ENCODE measurements at regions not wholly inside any gene's neighbourhood (a gene's known extent, or its start where the extent isn't known, plus 50 kb on each side); places are given as distances from the start of the nearest gene placed in this dataset.
"Not testable (repeated sequence)": the region's sequence is repeated elsewhere in the genome, so short reads cannot be mapped to it uniquely, and the experiment has no call there.

GRCh38 chr10:21463436-21463835 lies 62.0 kb downstream of the SKIDA1 start:
- DNase-seq = no peak

GRCh38 chr10:21458126-21458871 lies 67.2 kb downstream of the SKIDA1 start:
- no peak for DNase-seq

GRCh38 chr10:21456160-21456559 lies 69.3 kb downstream of the SKIDA1 start:
- DNase-seq = no peak

- no peak for DNase-seq
These were observed 73.3 kb downstream of the SKIDA1 start for GRCh38 chr10:21452203-21452602.

- DNase-seq = no peak
These were observed 76.1 kb downstream of the SKIDA1 start for GRCh38 chr10:21449288-21449966.

- DNase-seq = no peak
These were observed 80.3 kb downstream of the SKIDA1 start for GRCh38 chr10:21445163-21445562.

- no peak for DNase-seq
These were observed 83.9 kb downstream of the SKIDA1 start for GRCh38 chr10:21441625-21442024.

- DNase-seq = not testable (repeated sequence)
These were observed 86.6 kb downstream of the SKIDA1 start for GRCh38 chr10:21438914-21439313.

GRCh38 chr10:21437770-21438382 lies 87.6 kb downstream of the SKIDA1 start:
- no peak for DNase-seq

- no peak for DNase-seq
These were observed 93.2 kb downstream of the SKIDA1 start for GRCh38 chr10:21432266-21432665.

GRCh38 chr10:21431799-21432198 lies 93.7 kb downstream of the SKIDA1 start:
- DNase-seq = no peak

GRCh38 chr10:21427804-21428481 lies 97.5 kb downstream of the SKIDA1 start:
- no peak for DNase-seq

- no peak for DNase-seq
These were observed 101.0 kb downstream of the SKIDA1 start for GRCh38 chr10:21424459-21424861.

GRCh38 chr10:21423850-21424249 lies 101.6 kb downstream of the SKIDA1 start:
- no peak for DNase-seq

- DNase-seq = no peak
These were observed 102.1 kb downstream of the SKIDA1 start for GRCh38 chr10:21423338-21423737.

GRCh38 chr10:21421794-21422193 lies 103.7 kb downstream of the SKIDA1 start:
- DNase-seq = no peak

GRCh38 chr10:21421016-21421415 lies 104.5 kb downstream of the SKIDA1 start:
- DNase-seq = no peak

GRCh38 chr10:21418981-21419576 lies 106.4 kb downstream of the SKIDA1 start:
- DNase-seq = not testable (repeated sequence)

GRCh38 chr10:21417172-21417712 lies 108.2 kb downstream of the SKIDA1 start:
- DNase-seq = no peak

- DNase-seq = no peak
These were observed 111.8 kb downstream of the SKIDA1 start for GRCh38 chr10:21413680-21414079.

- DNase-seq = no peak
These were observed 112.2 kb downstream of the SKIDA1 start for GRCh38 chr10:21413268-21413667.

GRCh38 chr10:21406595-21407193 lies 118.8 kb downstream of the SKIDA1 start:
- no peak for DNase-seq
